GM21447 (cell line): ENCODE measurements at regions not wholly inside any gene's neighbourhood (a gene's known extent, or its start where the extent isn't known, plus 50 kb on each side); places are given as distances from the start of the nearest gene placed in this dataset.
"Not testable (repeated sequence)": the region's sequence is repeated elsewhere in the genome, so short reads cannot be mapped to it uniquely, and the experiment has no call there.

Experiments
- ATAC-seq: cut with Tn5 transposase; IDR thresholded peaks from one replicate; pipeline ENCODE4 v1.9.1; 2021; ENCODE audit not compliant: unreplicated experiment

- no peak for ATAC-seq
These were observed 204.8 kb upstream of the MAGI2 start for GRCh38 chr7:79658304-79658703.

- ATAC-seq: no peak
These were observed 199.7 kb upstream of the MAGI2 start for GRCh38 chr7:79653136-79653631.

GRCh38 chr7:79652619-79653018, 199.2 kb upstream of the MAGI2 start:
- no peak for ATAC-seq

GRCh38 chr7:79647711-79648110, 194.2 kb upstream of the MAGI2 start:
- no peak for ATAC-seq

- no peak for ATAC-seq
These were observed 192.8 kb upstream of the MAGI2 start for GRCh38 chr7:79646278-79646677.

- no peak for ATAC-seq
These were observed 183.4 kb upstream of the MAGI2 start for GRCh38 chr7:79636849-79637248.

GRCh38 chr7:79625921-79626320, 172.5 kb upstream of the MAGI2 start:
- ATAC-seq: not testable (repeated sequence)

GRCh38 chr7:79624336-79624735, 170.9 kb upstream of the MAGI2 start:
- ATAC-seq: no peak

- no peak for ATAC-seq
These were observed 169.3 kb upstream of the MAGI2 start for GRCh38 chr7:79622781-79623180.

- ATAC-seq: no peak
These were observed 166.8 kb upstream of the MAGI2 start for GRCh38 chr7:79620291-79620690.

GRCh38 chr7:79619216-79619615, 165.7 kb upstream of the MAGI2 start:
- no peak for ATAC-seq

GRCh38 chr7:79615871-79616640, 162.6 kb upstream of the MAGI2 start:
- no peak for ATAC-seq

- ATAC-seq: no peak
These were observed 162.0 kb upstream of the MAGI2 start for GRCh38 chr7:79615466-79615865.

- ATAC-seq: no peak
These were observed 159.4 kb upstream of the MAGI2 start for GRCh38 chr7:79612903-79613302.

- ATAC-seq: no peak
These were observed 158.6 kb upstream of the MAGI2 start for GRCh38 chr7:79612022-79612421.

- no peak for ATAC-seq
These were observed 157.4 kb upstream of the MAGI2 start for GRCh38 chr7:79610748-79611304.

- ATAC-seq: no peak
These were observed 156.8 kb upstream of the MAGI2 start for GRCh38 chr7:79610313-79610712.

GRCh38 chr7:79608005-79608404, 154.5 kb upstream of the MAGI2 start:
- no peak for ATAC-seq

GRCh38 chr7:79604841-79605240, 151.4 kb upstream of the MAGI2 start:
- no peak for ATAC-seq

GRCh38 chr7:79598351-79598750, 144.9 kb upstream of the MAGI2 start:
- no peak for ATAC-seq

- ATAC-seq: not testable (repeated sequence)
These were observed 141.2 kb upstream of the MAGI2 start for GRCh38 chr7:79594671-79595070.

GRCh38 chr7:79593866-79594301, 140.4 kb upstream of the MAGI2 start:
- no peak for ATAC-seq
